K562 (cell line): ENCODE measurements at regions not wholly inside any gene's neighbourhood (a gene's known extent, or its start where the extent isn't known, plus 50 kb on each side); places are given as distances from the start of the nearest gene placed in this dataset.

ENCODE experiments used
- ADNP ChIP-seq: fragments of 200-800 bp; sonication (Bioruptor generic); IDR thresholded peaks from 2 replicates; pipeline ENCODE4 v1.6.1; 2016; ENCODE audit warnings: missing genetic modification characterization, missing compliant biosample characterization
- BACH1 ChIP-seq: fragments of 200-800 bp; sonication (Bioruptor generic); IDR thresholded peaks from 2 replicates; pipeline ENCODE4 v1.6.1; 2016; ENCODE audit warnings: missing genetic modification characterization, missing compliant biosample characterization
- CCAR2 ChIP-seq: fragments of 200-400 bp; formaldehyde crosslinking; IDR thresholded peaks from 2 replicates; pipeline ENCODE4 v1.6.1; 2017; ENCODE audit warnings: mild to moderate bottlenecking, low read depth, low read length
- CGGBP1 ChIP-seq: fragments of 250-450 bp; sonication (Bioruptor Pico); IDR thresholded peaks from 2 replicates; pipeline ENCODE4 v1.9.0; 2021; ENCODE audit warnings: mild to moderate bottlenecking
- E2F3 ChIP-seq: fragments of 250-450 bp; sonication (Bioruptor Pico); IDR thresholded peaks from 2 replicates; pipeline ENCODE4 v1.4.0; 2020; ENCODE audit warnings: mild to moderate bottlenecking
- ELF2 ChIP-seq: fragments of 250-450 bp; sonication (Bioruptor Pico); IDR thresholded peaks from 2 replicates; pipeline ENCODE4 v1.5.0; 2021; ENCODE audit warnings: mild to moderate bottlenecking
- FOXA1 ChIP-seq: fragments of 450-650 bp; IDR thresholded peaks from 2 replicates; pipeline ENCODE4 v1.6.1; 2016; ENCODE audit warnings: mild to moderate bottlenecking, borderline replicate concordance
- FUS ChIP-seq: fragments of 200-400 bp; formaldehyde crosslinking; optimal IDR thresholded peaks from 2 replicates; pipeline ENCODE3; 2017; ENCODE audit warnings: low read depth, low read length
- GMEB1 ChIP-seq: fragments of 250-450 bp; sonication (Bioruptor Pico); IDR thresholded peaks from 2 replicates; pipeline ENCODE4 v1.4.0; 2020; ENCODE audit warnings: mild to moderate bottlenecking
- HMGXB4 ChIP-seq: sonication (generic); formaldehyde crosslinking; IDR thresholded peaks from 2 replicates; pipeline ENCODE4 v1.8.1; 2023; ENCODE audit warnings: mild to moderate bottlenecking, missing genetic modification reagents
- HSF4 ChIP-seq: fragments of 250-450 bp; sonication (Bioruptor Pico); IDR thresholded peaks from 2 replicates; pipeline ENCODE4 v2.1.2; 2022; ENCODE audit warnings: mild to moderate bottlenecking, moderate library complexity, borderline replicate concordance
- MEF2D ChIP-seq: conservative IDR thresholded peaks from 2 replicates; pipeline ENCODE4 v1.6.1; 2016; ENCODE audit warnings: low read depth, missing genetic modification characterization, missing compliant biosample characterization
- NCOR1 ChIP-seq: fragments of 450-650 bp; IDR thresholded peaks from 2 replicates; pipeline ENCODE4 v1.6.1; 2016; ENCODE audit warnings: mild to moderate bottlenecking, moderate library complexity
- NFE2 ChIP-seq: IDR thresholded peaks from 2 replicates; pipeline ENCODE4 v1.6.1; 2014; ENCODE audit warnings: antibody characterized with exemption, low read depth
- RAD21 ChIP-seq, 2 experiments: fragments of 250-450 bp in 1 of 2; fragments of 450-650 bp in 1 of 2; sonication (Bioruptor Pico) in 1 of 2; formaldehyde crosslinking in 1 of 2; IDR thresholded peaks in 1 of 2; conservative IDR thresholded peaks in 1 of 2; 2 replicates each; pipeline versions ENCODE4 v1.4.0 to v1.8.0; 2020 to 2022; ENCODE audit warnings: mild to moderate bottlenecking in 2 of 2, moderate library complexity in 1 of 2
- RHOXF2B ChIP-seq: fragments of 250-450 bp; sonication (Bioruptor Pico); conservative IDR thresholded peaks from 2 replicates; pipeline ENCODE4 v1.5.1; 2021
- RNF219 ChIP-seq: fragments of 250-450 bp; sonication (Bioruptor Pico); IDR thresholded peaks from 2 replicates; pipeline ENCODE4 v1.5.0; 2022; ENCODE audit warnings: mild to moderate bottlenecking
- ZMIZ1 ChIP-seq, 2 experiments: fragments of 150-350 bp in 1 of 2; IDR thresholded peaks; 2 replicates each; pipeline ENCODE4 v1.6.1; 2012 to 2016; ENCODE audit warnings: low read depth in 2 of 2, low read length in 2 of 2, mild to moderate bottlenecking in 1 of 2, moderate library complexity in 1 of 2
- ZNF197 ChIP-seq: fragments of 200-800 bp; sonication (Bioruptor generic); IDR thresholded peaks from 2 replicates; pipeline ENCODE4 v1.6.1; 2016; ENCODE audit warnings: low read depth, missing genetic modification characterization, missing compliant biosample characterization
- ZNF24 ChIP-seq: fragments of 450-650 bp; IDR thresholded peaks from 2 replicates; pipeline ENCODE4 v1.6.1; 2016
- ZNF586 ChIP-seq: fragments of 450-650 bp; formaldehyde crosslinking; conservative IDR thresholded peaks from 2 replicates; pipeline ENCODE4 v1.4.0; 2020; ENCODE audit warnings: mild to moderate bottlenecking, moderate library complexity

- TF ChIP-seq ZMIZ1 (IDR thresholded peaks at IDR 0.05; ENCODE audit: low read depth in 2 of 2, low read length in 2 of 2) (no peak), RNF219 (CRISPR knock-in tag) (no peak), RHOXF2B (0 out of 2 replicates have a peak, but pooled peaks have one; percentile 32), BACH1 (tag) (peak; percentile 64), ZNF586 (CRISPR knock-in tag) (peak; percentile 78; the same call in 1 of the 2 replicates), MEF2D (peak; percentile 74), ELF2 (CRISPR knock-in tag) (peak; percentile 54; the same call in 1 of the 2 replicates), ZNF197 (CRISPR knock-in tag) (0 out of 2 replicates have a peak, but pooled peaks have one; percentile 37), HMGXB4 (no peak), FUS (no peak), HSF4 (CRISPR knock-in tag) (peak; percentile 77; the same call in 1 of the 2 replicates), ADNP (no peak), CGGBP1 (CRISPR knock-in tag) (no peak), FOXA1 (no peak), E2F3 (CRISPR knock-in tag) (peak; percentile 77; the same call in 1 of the 2 replicates), NCOR1 (no peak), NFE2 (no peak), RAD21 (CRISPR knock-in tag; conservative IDR thresholded peaks at IDR 0.05 in 1 of 2, IDR thresholded peaks at IDR 0.05 in 1 of 2) (peak in 1 of 2 experiments; percentile 27; a peak in 2 of 4 replicates), ZNF24 (no peak), CCAR2 (no peak), GMEB1 (CRISPR knock-in tag) (peak; percentile 45; the same call in 1 of the 2 replicates)
Observed at GRCh38 chr1:67923074-67923473, 89.8 kb upstream of the GNG12 start (continued).
